ENCODE measurements at regions not wholly inside any gene's neighbourhood (a gene's known extent, or its start where the extent isn't known, plus 50 kb on each side); places are given as distances from the start of the nearest gene placed in this dataset.

- ATAC-seq (no peak), DNase-seq (no peak)
- ChIA-PET POLR2A (no interaction called here), CTCF (no interaction called here)
- Histone ChIP-seq H3K27me3 (ENCODE audit: control insufficient read depth in 2 of 2, insufficient read depth in 2 of 2, low read length in 2 of 2) (no peaks in the 10 kb centered on the region), H3K9me3 (ENCODE audit: control insufficient read depth in 2 of 3, low read length in 3 of 3) (no peaks in the 10 kb centered on the region), H3K36me3 (ENCODE audit: control insufficient read depth in 2 of 3, insufficient read depth in 3 of 3, low read length in 3 of 3) (no peaks in the 10 kb centered on the region), H3K27ac (ENCODE audit: low read depth, low read length) (no peak overlapping the region), H3K4me3 (ENCODE audit: low read length) (no peak overlapping the region), H3K4me1 (ENCODE audit: control insufficient read depth in 2 of 2, insufficient read depth in 2 of 2, low read length in 2 of 2) (no peaks in the 10 kb centered on the region)
- H3K27me3 Mint-ChIP-seq: peaks cover 0 to 29% (median 5%) of the 10 kb centered on the region in 5 donors
- no peak overlapping the region for H3K4me3 Mint-ChIP-seq
- H3K27ac Mint-ChIP-seq: no peak overlapping the region
- H3K9me3 Mint-ChIP-seq: peaks cover 0 to 7% (median 5%) of the 10 kb centered on the region in 11 donors
- intact Hi-C loops (cut with micrococcal nuclease): no loop called here
- peaks cover 0 to 12% (median 0%) of the 10 kb centered on the region in 7 donors for H3K4me1 Mint-ChIP-seq
- H3K36me3 Mint-ChIP-seq: peaks cover 0 to 5% (median 0%) of the 10 kb centered on the region in 5 donors
Measured at GRCh38 chr18:10088734-10089133, 174.9 kb downstream of the VAPA start.

DNA sequence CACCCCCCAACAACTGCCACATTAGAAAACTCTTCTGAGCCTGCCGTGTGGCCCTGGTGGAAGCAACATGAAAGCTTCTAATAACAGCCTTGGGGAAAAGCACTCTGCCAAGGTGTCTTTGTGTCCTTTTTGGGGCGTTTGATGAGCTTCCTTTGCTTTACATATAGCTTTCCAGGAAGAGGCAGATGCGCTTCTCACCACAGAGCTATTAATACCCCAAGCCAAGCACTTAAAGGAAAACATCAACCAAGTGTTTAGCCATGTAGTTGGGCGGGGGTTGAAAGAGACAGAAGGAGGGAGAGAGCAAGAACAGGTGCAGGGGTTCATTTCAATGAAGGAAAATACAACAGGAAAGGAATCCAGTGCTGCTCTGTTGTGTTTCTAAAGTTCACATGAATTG lies 176.1 kb downstream of the VAPA start:
- H3K4me1 Mint-ChIP-seq: peaks cover 0 to 12% (median 0%) of the 10 kb centered on the region in 7 donors
- CTCF ChIA-PET: no interaction called here
- no peak for ATAC-seq
- no peak overlapping the region for H3K27ac ChIP-seq (ENCODE audit: low read depth, low read length)
- H3K27me3 ChIP-seq (ENCODE audit: control insufficient read depth in 2 of 2, insufficient read depth in 2 of 2, low read length in 2 of 2): no peaks in the 10 kb centered on the region
- peaks cover 0 to 4% (median 0%) of the 10 kb centered on the region in 11 donors for H3K9me3 Mint-ChIP-seq
- DNase-seq: no peak
- peak overlapping the region in 1 of 10 donors; percentile 43 for H3K4me3 Mint-ChIP-seq
- no peaks in the 10 kb centered on the region for H3K9me3 ChIP-seq (ENCODE audit: control insufficient read depth in 2 of 3, low read length in 3 of 3)
- peaks cover 0 to 5% (median 0%) of the 10 kb centered on the region in 5 donors for H3K36me3 Mint-ChIP-seq
- peak overlapping the region in 1 of 9 donors; percentile 2 for H3K27ac Mint-ChIP-seq
- H3K27me3 Mint-ChIP-seq: peaks cover 0 to 29% (median 5%) of the 10 kb centered on the region in 5 donors
- H3K4me3 ChIP-seq (ENCODE audit: low read length): no peak overlapping the region
- intact Hi-C loops (cut with micrococcal nuclease): no loop called here
- no peaks in the 10 kb centered on the region for H3K36me3 ChIP-seq (ENCODE audit: control insufficient read depth in 2 of 3, insufficient read depth in 3 of 3, low read length in 3 of 3)
- no peaks in the 10 kb centered on the region for H3K4me1 ChIP-seq (ENCODE audit: control insufficient read depth in 2 of 2, insufficient read depth in 2 of 2, low read length in 2 of 2)
- POLR2A ChIA-PET: no interaction called here

DNA sequence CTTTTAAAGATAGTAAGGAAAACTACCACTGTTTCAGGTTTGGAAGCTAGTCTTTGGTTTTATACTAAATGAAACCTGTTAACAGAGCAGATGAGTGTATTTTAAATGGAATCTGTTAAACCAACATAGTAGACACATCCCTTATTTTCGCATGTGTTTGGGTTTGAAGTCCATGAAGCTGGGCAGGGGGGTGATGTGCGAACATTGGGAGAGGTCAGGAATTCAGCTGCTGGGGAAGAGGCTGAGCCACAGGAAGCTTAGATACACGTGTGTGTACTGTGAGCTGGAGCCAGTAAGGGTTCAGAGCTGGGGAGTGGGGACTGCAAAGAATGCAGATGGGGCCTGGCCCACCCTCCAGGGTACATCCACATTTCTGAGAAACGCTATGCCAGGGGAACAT lies 176.9 kb downstream of the VAPA start:
- H3K36me3 ChIP-seq (ENCODE audit: control insufficient read depth in 2 of 3, insufficient read depth in 3 of 3, low read length in 3 of 3): no peaks in the 10 kb centered on the region
- no peak overlapping the region for H3K27ac ChIP-seq (ENCODE audit: low read depth, low read length)
- DNase-seq: no peak
- ChIA-PET POLR2A (no interaction called here), CTCF (no interaction called here)
- H3K27me3 ChIP-seq (ENCODE audit: control insufficient read depth in 2 of 2, insufficient read depth in 2 of 2, low read length in 2 of 2): no peaks in the 10 kb centered on the region
- peaks cover 0 to 29% (median 5%) of the 10 kb centered on the region in 5 donors for H3K27me3 Mint-ChIP-seq
- H3K9me3 Mint-ChIP-seq: peaks cover 0 to 4% (median 0%) of the 10 kb centered on the region in 11 donors
- H3K36me3 Mint-ChIP-seq: peaks cover 0 to 5% (median 0%) of the 10 kb centered on the region in 5 donors
- H3K27ac Mint-ChIP-seq: no peak overlapping the region
- H3K9me3 ChIP-seq (ENCODE audit: control insufficient read depth in 2 of 3, low read length in 3 of 3): no peaks in the 10 kb centered on the region
- no peaks in the 10 kb centered on the region for H3K4me1 ChIP-seq (ENCODE audit: control insufficient read depth in 2 of 2, insufficient read depth in 2 of 2, low read length in 2 of 2)
- H3K4me3 ChIP-seq (ENCODE audit: low read length): no peak overlapping the region
- peaks cover 0 to 12% (median 0%) of the 10 kb centered on the region in 7 donors for H3K4me1 Mint-ChIP-seq
- ATAC-seq: no peak
- no peak overlapping the region for H3K4me3 Mint-ChIP-seq
- intact Hi-C loops (cut with micrococcal nuclease): no loop called here

DNA sequence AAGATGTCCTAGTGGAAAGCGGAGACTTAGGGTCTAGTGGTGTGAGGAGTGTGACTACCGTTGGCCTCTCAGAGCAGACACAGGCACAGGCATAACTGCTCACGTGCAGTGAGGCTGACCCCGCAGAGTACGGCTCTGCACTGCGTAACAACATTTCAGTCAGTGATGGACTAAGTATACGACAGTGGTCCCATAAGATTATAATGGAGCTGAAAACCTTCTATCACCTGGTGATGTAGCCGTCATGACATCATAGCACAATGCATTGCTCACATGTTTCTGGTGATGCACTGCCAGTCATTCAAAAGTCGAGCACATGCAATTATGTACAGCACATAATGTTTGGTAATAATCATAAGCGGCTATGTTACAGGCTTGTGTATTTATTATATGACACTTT lies 179.6 kb downstream of the VAPA start:
- POLR2A ChIA-PET: no interaction called here
- Mint-ChIP-seq H3K4me3 (no peak overlapping the region), H3K36me3 (no peaks in the 10 kb centered on the region), H3K27me3 (peaks cover 0 to 19% (median 5%) of the 10 kb centered on the region in 5 donors), H3K9me3 (peaks cover 0 to 3% (median 0%) of the 10 kb centered on the region in 11 donors), H3K27ac (no peak overlapping the region), H3K4me1 (peaks cover 0 to 12% (median 0%) of the 10 kb centered on the region in 7 donors)
- no peaks in the 10 kb centered on the region for H3K36me3 ChIP-seq (ENCODE audit: control insufficient read depth in 2 of 3, insufficient read depth in 3 of 3, low read length in 3 of 3)
- CTCF ChIA-PET: no interaction called here
- no peak overlapping the region for H3K27ac ChIP-seq (ENCODE audit: low read depth, low read length)
- intact Hi-C loops (cut with micrococcal nuclease): no loop called here
- no peaks in the 10 kb centered on the region for H3K4me1 ChIP-seq (ENCODE audit: control insufficient read depth in 2 of 2, insufficient read depth in 2 of 2, low read length in 2 of 2)
- no peak overlapping the region for H3K4me3 ChIP-seq (ENCODE audit: low read length)
- no peaks in the 10 kb centered on the region for H3K27me3 ChIP-seq (ENCODE audit: control insufficient read depth in 2 of 2, insufficient read depth in 2 of 2, low read length in 2 of 2)
- ATAC-seq (no peak), DNase-seq (no peak)
- no peaks in the 10 kb centered on the region for H3K9me3 ChIP-seq (ENCODE audit: control insufficient read depth in 2 of 3, low read length in 3 of 3)

GRCh38 chr18:10094154-10094553 lies 180.3 kb downstream of the VAPA start:
- Histone ChIP-seq H3K27ac (ENCODE audit: low read depth, low read length) (no peak overlapping the region), H3K4me1 (ENCODE audit: control insufficient read depth in 2 of 2, insufficient read depth in 2 of 2, low read length in 2 of 2) (no peaks in the 10 kb centered on the region), H3K4me3 (ENCODE audit: low read length) (no peak overlapping the region), H3K27me3 (ENCODE audit: control insufficient read depth in 2 of 2, insufficient read depth in 2 of 2, low read length in 2 of 2) (no peaks in the 10 kb centered on the region), H3K36me3 (ENCODE audit: control insufficient read depth in 2 of 3, insufficient read depth in 3 of 3, low read length in 3 of 3) (no peaks in the 10 kb centered on the region), H3K9me3 (ENCODE audit: control insufficient read depth in 2 of 3, low read length in 3 of 3) (no peaks in the 10 kb centered on the region)
- ATAC-seq (no peak), DNase-seq (no peak)
- peaks cover 0 to 13% (median 5%) of the 10 kb centered on the region in 5 donors for H3K27me3 Mint-ChIP-seq
- CTCF ChIA-PET: no interaction called here
- intact Hi-C loops (cut with micrococcal nuclease): no loop called here
- no peaks in the 10 kb centered on the region for H3K36me3 Mint-ChIP-seq
- peaks cover 0 to 12% (median 0%) of the 10 kb centered on the region in 7 donors for H3K4me1 Mint-ChIP-seq
- no peak overlapping the region for H3K4me3 Mint-ChIP-seq
- H3K27ac Mint-ChIP-seq: no peak overlapping the region
- POLR2A ChIA-PET: no interaction called here
- H3K9me3 Mint-ChIP-seq: peaks cover 0 to 3% (median 0%) of the 10 kb centered on the region in 11 donors

DNA sequence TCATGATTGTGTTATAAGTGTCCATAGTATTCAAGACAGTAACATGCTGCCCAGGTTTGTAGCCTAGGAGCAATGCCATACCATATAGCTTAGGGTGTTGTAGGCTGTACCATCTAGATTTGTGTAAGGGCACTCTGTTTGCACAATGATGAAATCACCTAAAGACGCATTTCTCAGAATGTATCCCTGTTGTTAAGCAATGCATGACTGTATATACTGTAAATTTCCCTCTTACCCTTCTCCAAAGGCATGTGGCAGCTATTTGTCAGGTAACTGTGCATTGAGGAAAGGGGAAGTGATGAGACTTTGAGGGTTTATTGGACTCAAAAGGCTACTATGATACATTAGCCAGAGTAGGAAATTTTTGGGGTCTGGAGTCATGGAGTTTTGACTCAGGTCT lies 180.8 kb downstream of the VAPA start:
- H3K4me1 ChIP-seq (ENCODE audit: control insufficient read depth in 2 of 2, insufficient read depth in 2 of 2, low read length in 2 of 2): no peaks in the 10 kb centered on the region
- ChIA-PET POLR2A (no interaction called here), CTCF (no interaction called here)

DNA sequence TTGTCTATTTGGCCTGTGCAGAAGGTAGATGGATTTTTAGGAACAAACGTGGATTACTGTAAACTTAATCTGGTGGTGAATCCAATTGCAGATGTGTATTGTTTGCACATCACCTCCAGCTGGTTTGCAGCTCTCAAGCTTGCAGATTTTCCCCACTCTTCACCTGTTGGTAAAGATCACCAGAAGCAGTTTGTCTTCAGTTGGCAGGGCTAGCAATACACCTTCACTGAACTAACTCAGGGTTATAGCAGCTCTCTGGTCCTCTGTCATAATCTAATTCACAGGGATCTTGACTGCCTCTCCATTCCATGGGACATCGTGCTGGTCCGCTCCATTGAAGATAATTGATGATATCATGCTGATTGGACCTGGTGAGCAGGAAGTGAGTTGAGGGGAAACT lies 181.5 kb downstream of the VAPA start:
- Histone ChIP-seq H3K27ac (ENCODE audit: low read depth, low read length) (no peak overlapping the region), H3K4me3 (ENCODE audit: low read length) (no peak overlapping the region), H3K36me3 (ENCODE audit: control insufficient read depth in 2 of 3, insufficient read depth in 3 of 3, low read length in 3 of 3) (no peaks in the 10 kb centered on the region), H3K4me1 (ENCODE audit: control insufficient read depth in 2 of 2, insufficient read depth in 2 of 2, low read length in 2 of 2) (no peaks in the 10 kb centered on the region), H3K27me3 (ENCODE audit: control insufficient read depth in 2 of 2, insufficient read depth in 2 of 2, low read length in 2 of 2) (no peaks in the 10 kb centered on the region), H3K9me3 (ENCODE audit: control insufficient read depth in 2 of 3, low read length in 3 of 3) (no peaks in the 10 kb centered on the region)
- CTCF ChIA-PET: no interaction called here
- peaks cover 0 to 3% (median 0%) of the 10 kb centered on the region in 11 donors for H3K9me3 Mint-ChIP-seq
- POLR2A ChIA-PET: no interaction called here
- H3K4me3 Mint-ChIP-seq: no peak overlapping the region
- intact Hi-C loops (cut with micrococcal nuclease): no loop called here
- H3K27ac Mint-ChIP-seq: no peak overlapping the region
- DNase-seq (no peak), ATAC-seq (no peak)
- H3K4me1 Mint-ChIP-seq: peaks cover 0 to 4% (median 0%) of the 10 kb centered on the region in 7 donors
- H3K27me3 Mint-ChIP-seq: peaks cover 0 to 8% (median 5%) of the 10 kb centered on the region in 5 donors
- no peaks in the 10 kb centered on the region for H3K36me3 Mint-ChIP-seq

More for the DNA sequence above, 180.8 kb downstream of the VAPA start:
- peaks cover 0 to 10% (median 0%) of the 10 kb centered on the region in 7 donors for H3K4me1 Mint-ChIP-seq
- H3K27ac Mint-ChIP-seq: no peak overlapping the region
- Histone ChIP-seq H3K27me3 (ENCODE audit: control insufficient read depth in 2 of 2, insufficient read depth in 2 of 2, low read length in 2 of 2) (no peaks in the 10 kb centered on the region), H3K4me3 (ENCODE audit: low read length) (no peak overlapping the region), H3K27ac (ENCODE audit: low read depth, low read length) (no peak overlapping the region), H3K9me3 (ENCODE audit: control insufficient read depth in 2 of 3, low read length in 3 of 3) (no peaks in the 10 kb centered on the region), H3K36me3 (ENCODE audit: control insufficient read depth in 2 of 3, insufficient read depth in 3 of 3, low read length in 3 of 3) (no peaks in the 10 kb centered on the region)
- H3K36me3 Mint-ChIP-seq: no peaks in the 10 kb centered on the region
- peak; percentile 22 for ATAC-seq
- intact Hi-C loops (cut with micrococcal nuclease): no loop called here
- H3K4me3 Mint-ChIP-seq: no peak overlapping the region
- no peak for DNase-seq
- peaks cover 0 to 13% (median 5%) of the 10 kb centered on the region in 5 donors for H3K27me3 Mint-ChIP-seq
- peaks cover 0 to 3% (median 0%) of the 10 kb centered on the region in 11 donors for H3K9me3 Mint-ChIP-seq

Measured in naive thymus-derived CD4-positive, alpha-beta T cell (primary cell).